ENCODE measurements at regions not wholly inside any gene's neighbourhood (a gene's known extent, or its start where the extent isn't known, plus 50 kb on each side); places are given as distances from the start of the nearest gene placed in this dataset.

DNA sequence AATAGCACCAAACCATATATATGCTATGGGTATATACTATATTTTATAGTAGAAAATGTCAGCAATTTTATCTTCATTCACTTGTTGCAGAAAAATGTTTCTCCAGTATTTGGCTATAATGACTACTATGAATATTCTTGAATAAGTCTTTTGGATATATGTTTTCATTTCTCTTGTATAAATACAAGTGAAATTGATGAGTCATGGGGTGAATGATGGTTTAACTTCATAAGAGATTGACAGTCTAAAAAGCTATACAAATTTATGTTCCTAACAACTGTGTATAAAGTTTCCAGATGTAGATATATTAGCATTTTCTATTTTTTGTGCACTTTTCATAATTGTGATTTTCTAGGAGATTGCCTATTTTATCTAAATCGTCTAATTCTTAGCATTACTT, 714.8 kb downstream of the TRHDE start:
- TF ChIP-seq ZNF331 (CRISPR knock-in tag; IDR thresholded peaks at IDR 0.05; ENCODE audit: low read depth) = no peak
- TF ChIP-seq POLR2AphosphoS5 (IDR thresholded peaks at IDR 0.05; ENCODE audit: low read depth) = no peak
- TF ChIP-seq, protein P1, sequence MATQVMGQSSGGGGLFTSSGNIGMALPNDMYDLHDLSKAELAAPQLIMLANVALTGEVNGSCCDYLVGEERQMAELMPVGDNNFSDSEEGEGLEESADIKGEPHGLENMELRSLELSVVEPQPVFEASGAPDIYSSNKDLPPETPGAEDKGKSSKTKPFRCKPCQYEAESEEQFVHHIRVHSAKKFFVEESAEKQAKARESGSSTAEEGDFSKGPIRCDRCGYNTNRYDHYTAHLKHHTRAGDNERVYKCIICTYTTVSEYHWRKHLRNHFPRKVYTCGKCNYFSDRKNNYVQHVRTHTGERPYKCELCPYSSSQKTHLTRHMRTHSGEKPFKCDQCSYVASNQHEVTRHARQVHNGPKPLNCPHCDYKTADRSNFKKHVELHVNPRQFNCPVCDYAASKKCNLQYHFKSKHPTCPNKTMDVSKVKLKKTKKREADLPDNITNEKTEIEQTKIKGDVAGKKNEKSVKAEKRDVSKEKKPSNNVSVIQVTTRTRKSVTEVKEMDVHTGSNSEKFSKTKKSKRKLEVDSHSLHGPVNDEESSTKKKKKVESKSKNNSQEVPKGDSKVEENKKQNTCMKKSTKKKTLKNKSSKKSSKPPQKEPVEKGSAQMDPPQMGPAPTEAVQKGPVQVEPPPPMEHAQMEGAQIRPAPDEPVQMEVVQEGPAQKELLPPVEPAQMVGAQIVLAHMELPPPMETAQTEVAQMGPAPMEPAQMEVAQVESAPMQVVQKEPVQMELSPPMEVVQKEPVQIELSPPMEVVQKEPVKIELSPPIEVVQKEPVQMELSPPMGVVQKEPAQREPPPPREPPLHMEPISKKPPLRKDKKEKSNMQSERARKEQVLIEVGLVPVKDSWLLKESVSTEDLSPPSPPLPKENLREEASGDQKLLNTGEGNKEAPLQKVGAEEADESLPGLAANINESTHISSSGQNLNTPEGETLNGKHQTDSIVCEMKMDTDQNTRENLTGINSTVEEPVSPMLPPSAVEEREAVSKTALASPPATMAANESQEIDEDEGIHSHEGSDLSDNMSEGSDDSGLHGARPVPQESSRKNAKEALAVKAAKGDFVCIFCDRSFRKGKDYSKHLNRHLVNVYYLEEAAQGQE (IDR thresholded peaks at IDR 0.05; ENCODE audit: unreplicated experiment) = no peak
- TF ChIP-seq EZH2 (IDR thresholded peaks at IDR 0.05; ENCODE audit: low read depth, unreplicated experiment) = no peak
- TF ChIP-seq, protein P2, sequence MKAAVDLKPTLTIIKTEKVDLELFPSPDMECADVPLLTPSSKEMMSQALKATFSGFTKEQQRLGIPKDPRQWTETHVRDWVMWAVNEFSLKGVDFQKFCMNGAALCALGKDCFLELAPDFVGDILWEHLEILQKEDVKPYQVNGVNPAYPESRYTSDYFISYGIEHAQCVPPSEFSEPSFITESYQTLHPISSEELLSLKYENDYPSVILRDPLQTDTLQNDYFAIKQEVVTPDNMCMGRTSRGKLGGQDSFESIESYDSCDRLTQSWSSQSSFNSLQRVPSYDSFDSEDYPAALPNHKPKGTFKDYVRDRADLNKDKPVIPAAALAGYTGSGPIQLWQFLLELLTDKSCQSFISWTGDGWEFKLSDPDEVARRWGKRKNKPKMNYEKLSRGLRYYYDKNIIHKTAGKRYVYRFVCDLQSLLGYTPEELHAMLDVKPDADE (IDR thresholded peaks at IDR 0.05) = no peak
- no peak for TF ChIP-seq EZH2phosphoT487 (IDR thresholded peaks at IDR 0.05; ENCODE audit: unreplicated experiment)
- TF ChIP-seq, protein P3, sequence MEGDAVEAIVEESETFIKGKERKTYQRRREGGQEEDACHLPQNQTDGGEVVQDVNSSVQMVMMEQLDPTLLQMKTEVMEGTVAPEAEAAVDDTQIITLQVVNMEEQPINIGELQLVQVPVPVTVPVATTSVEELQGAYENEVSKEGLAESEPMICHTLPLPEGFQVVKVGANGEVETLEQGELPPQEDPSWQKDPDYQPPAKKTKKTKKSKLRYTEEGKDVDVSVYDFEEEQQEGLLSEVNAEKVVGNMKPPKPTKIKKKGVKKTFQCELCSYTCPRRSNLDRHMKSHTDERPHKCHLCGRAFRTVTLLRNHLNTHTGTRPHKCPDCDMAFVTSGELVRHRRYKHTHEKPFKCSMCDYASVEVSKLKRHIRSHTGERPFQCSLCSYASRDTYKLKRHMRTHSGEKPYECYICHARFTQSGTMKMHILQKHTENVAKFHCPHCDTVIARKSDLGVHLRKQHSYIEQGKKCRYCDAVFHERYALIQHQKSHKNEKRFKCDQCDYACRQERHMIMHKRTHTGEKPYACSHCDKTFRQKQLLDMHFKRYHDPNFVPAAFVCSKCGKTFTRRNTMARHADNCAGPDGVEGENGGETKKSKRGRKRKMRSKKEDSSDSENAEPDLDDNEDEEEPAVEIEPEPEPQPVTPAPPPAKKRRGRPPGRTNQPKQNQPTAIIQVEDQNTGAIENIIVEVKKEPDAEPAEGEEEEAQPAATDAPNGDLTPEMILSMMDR (conservative IDR thresholded peaks at IDR 0.05; ENCODE audit: low read depth in 2 of 2) = no peak
- no peak for TF ChIP-seq CREB1 (CRISPR knock-in tag; IDR thresholded peaks at IDR 0.05; ENCODE audit: low read depth)
- no peak for TF ChIP-seq STAT1 (IDR thresholded peaks at IDR 0.05; ENCODE audit: unreplicated experiment)
- TF ChIP-seq JUNB (IDR thresholded peaks at IDR 0.05; ENCODE audit: unreplicated experiment) = no peak
- no peak for TF ChIP-seq NANOG (IDR thresholded peaks at IDR 0.05; ENCODE audit: borderline replicate concordance)
- no peak for TF ChIP-seq ZNF114 (CRISPR knock-in tag; IDR thresholded peaks at IDR 0.05)
- TF ChIP-seq, protein P4, sequence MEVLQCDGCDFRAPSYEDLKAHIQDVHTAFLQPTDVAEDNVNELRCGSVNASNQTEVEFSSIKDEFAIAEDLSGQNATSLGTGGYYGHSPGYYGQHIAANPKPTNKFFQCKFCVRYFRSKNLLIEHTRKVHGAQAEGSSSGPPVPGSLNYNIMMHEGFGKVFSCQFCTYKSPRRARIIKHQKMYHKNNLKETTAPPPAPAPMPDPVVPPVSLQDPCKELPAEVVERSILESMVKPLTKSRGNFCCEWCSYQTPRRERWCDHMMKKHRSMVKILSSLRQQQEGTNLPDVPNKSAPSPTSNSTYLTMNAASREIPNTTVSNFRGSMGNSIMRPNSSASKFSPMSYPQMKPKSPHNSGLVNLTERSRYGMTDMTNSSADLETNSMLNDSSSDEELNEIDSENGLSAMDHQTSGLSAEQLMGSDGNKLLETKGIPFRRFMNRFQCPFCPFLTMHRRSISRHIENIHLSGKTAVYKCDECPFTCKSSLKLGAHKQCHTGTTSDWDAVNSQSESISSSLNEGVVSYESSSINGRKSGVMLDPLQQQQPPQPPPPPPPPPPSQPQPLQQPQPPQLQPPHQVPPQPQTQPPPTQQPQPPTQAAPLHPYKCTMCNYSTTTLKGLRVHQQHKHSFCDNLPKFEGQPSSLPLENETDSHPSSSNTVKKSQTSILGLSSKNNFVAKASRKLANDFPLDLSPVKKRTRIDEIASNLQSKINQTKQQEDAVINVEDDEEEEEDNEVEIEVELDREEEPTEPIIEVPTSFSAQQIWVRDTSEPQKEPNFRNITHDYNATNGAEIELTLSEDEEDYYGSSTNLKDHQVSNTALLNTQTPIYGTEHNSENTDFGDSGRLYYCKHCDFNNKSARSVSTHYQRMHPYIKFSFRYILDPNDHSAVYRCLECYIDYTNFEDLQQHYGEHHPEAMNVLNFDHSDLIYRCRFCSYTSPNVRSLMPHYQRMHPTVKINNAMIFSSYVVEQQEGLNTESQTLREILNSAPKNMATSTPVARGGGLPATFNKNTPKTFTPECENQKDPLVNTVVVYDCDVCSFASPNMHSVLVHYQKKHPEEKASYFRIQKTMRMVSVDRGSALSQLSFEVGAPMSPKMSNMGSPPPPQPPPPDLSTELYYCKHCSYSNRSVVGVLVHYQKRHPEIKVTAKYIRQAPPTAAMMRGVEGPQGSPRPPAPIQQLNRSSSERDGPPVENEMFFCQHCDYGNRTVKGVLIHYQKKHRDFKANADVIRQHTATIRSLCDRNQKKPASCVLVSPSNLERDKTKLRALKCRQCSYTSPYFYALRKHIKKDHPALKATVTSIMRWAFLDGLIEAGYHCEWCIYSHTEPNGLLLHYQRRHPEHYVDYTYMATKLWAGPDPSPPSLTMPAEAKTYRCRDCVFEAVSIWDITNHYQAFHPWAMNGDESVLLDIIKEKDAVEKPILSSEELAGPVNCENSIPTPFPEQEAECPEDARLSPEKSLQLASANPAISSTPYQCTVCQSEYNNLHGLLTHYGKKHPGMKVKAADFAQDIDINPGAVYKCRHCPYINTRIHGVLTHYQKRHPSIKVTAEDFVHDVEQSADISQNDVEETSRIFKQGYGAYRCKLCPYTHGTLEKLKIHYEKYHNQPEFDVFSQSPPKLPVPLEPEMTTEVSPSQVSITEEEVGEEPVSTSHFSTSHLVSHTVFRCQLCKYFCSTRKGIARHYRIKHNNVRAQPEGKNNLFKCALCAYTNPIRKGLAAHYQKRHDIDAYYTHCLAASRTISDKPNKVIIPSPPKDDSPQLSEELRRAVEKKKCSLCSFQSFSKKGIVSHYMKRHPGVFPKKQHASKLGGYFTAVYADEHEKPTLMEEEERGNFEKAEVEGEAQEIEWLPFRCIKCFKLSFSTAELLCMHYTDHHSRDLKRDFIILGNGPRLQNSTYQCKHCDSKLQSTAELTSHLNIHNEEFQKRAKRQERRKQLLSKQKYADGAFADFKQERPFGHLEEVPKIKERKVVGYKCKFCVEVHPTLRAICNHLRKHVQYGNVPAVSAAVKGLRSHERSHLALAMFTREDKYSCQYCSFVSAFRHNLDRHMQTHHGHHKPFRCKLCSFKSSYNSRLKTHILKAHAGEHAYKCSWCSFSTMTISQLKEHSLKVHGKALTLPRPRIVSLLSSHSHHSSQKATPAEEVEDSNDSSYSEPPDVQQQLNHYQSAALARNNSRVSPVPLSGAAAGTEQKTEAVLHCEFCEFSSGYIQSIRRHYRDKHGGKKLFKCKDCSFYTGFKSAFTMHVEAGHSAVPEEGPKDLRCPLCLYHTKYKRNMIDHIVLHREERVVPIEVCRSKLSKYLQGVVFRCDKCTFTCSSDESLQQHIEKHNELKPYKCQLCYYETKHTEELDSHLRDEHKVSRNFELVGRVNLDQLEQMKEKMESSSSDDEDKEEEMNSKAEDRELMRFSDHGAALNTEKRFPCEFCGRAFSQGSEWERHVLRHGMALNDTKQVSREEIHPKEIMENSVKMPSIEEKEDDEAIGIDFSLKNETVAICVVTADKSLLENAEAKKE (CRISPR knock-in tag; IDR thresholded peaks at IDR 0.05) = no peak

All from GM23338 (cell line).